WTC11 (cell line): ENCODE measurements at regions not wholly inside any gene's neighbourhood (a gene's known extent, or its start where the extent isn't known, plus 50 kb on each side); places are given as distances from the start of the nearest gene placed in this dataset.

Source experiments
- ATAC-seq: fragments of 200-7000 bp; cut with Tn5 transposase; 2 replicates; pipeline ENCODE4 v1.10.0; 2021; ENCODE audit warnings: mild to moderate bottlenecking, moderate library complexity
- CTCF ChIA-PET: fragments of 300-600 bp; sonication (Branson Sonifier 250); formaldehyde crosslinking; loops from one replicate; lab custom pipeline; 2021; ENCODE audit warnings: antibody characterized with exemption; lab: Charles Lee
- POLR2A ChIA-PET: fragments of 350-600 bp; sonication (Branson Sonifier 250); formaldehyde crosslinking; loops from one replicate; lab custom pipeline; 2021; ENCODE audit warnings: antibody characterized with exemption; lab: Charles Lee
- DNase-seq: peaks from one replicate; pipeline ENCODE4 v3.0.0; 2021; ENCODE audit warnings: low spot score
- H3K27ac Mint-ChIP-seq: 2 replicates; pipeline ENCODE4 v1.8.0; 2021; ENCODE audit warnings: mixed read lengths
- H3K27me3 Mint-ChIP-seq: 2 replicates; pipeline ENCODE4 v1.8.0; 2021; ENCODE audit warnings: low read depth, mild to moderate bottlenecking, moderate library complexity, mixed read lengths
- H3K36me3 Mint-ChIP-seq: 2 replicates; pipeline ENCODE4 v1.8.0; 2021; ENCODE audit warnings: mixed read lengths
- H3K4me1 Mint-ChIP-seq: 2 replicates; pipeline ENCODE4 v1.8.0; 2022; ENCODE audit warnings: mixed read lengths
- H3K4me3 Mint-ChIP-seq: 2 replicates; pipeline ENCODE4 v1.8.0; 2021; ENCODE audit warnings: mild to moderate bottlenecking, moderate library complexity, mixed read lengths
- H3K9me3 Mint-ChIP-seq: 2 replicates; pipeline ENCODE4 v1.8.0; 2021; ENCODE audit warnings: mixed read lengths
- FOXK1 ChIP-seq: sonication (generic); formaldehyde crosslinking; IDR thresholded peaks from 2 replicates; pipeline ENCODE4 v1.8.0; 2022; ENCODE audit warnings: mild to moderate bottlenecking, moderate library complexity, missing genetic modification reagents
- HMGA2 ChIP-seq: fragments of 250-450 bp; sonication (Bioruptor Pico); IDR thresholded peaks from 2 replicates; pipeline ENCODE4 v1.4.0; 2021; ENCODE audit warnings: mild to moderate bottlenecking, moderate library complexity
- MYBL2 ChIP-seq: sonication (generic); formaldehyde crosslinking; IDR thresholded peaks from 2 replicates; pipeline ENCODE4 v1.8.1; 2023; ENCODE audit warnings: mild to moderate bottlenecking, moderate library complexity, missing genetic modification reagents
- OVOL2 ChIP-seq: fragments of 250-450 bp; sonication (Bioruptor Pico); IDR thresholded peaks from 2 replicates; pipeline ENCODE4 v1.9.0; 2021; ENCODE audit warnings: mild to moderate bottlenecking, borderline replicate concordance
- PRRX2 ChIP-seq: fragments of 250-450 bp; sonication (Bioruptor Pico); IDR thresholded peaks from 2 replicates; pipeline ENCODE4 v1.8.0; 2021; ENCODE audit warnings: mild to moderate bottlenecking
- SP1 ChIP-seq: sonication (generic); formaldehyde crosslinking; conservative IDR thresholded peaks from 2 replicates; pipeline ENCODE4 v1.8.1; 2022; ENCODE audit warnings: missing genetic modification reagents
- TF ChIP-seq, protein P1 (sequence below): sonication (generic); formaldehyde crosslinking; IDR thresholded peaks from 2 replicates; pipeline ENCODE4 v1.8.0; 2022; ENCODE audit warnings: mild to moderate bottlenecking, missing genetic modification reagents
- TF ChIP-seq, protein P2 (sequence below): sonication (generic); formaldehyde crosslinking; conservative IDR thresholded peaks from 2 replicates; pipeline ENCODE4 v1.8.1; 2023; ENCODE audit warnings: mild to moderate bottlenecking, low read depth, missing genetic modification reagents, moderate library complexity
- TF ChIP-seq, protein P3 (sequence below): sonication (generic); formaldehyde crosslinking; IDR thresholded peaks from 2 replicates; pipeline ENCODE4 v1.8.0; 2023; ENCODE audit warnings: missing genetic modification reagents
- TF ChIP-seq, protein P4 (sequence below): sonication (generic); formaldehyde crosslinking; IDR thresholded peaks from 2 replicates; pipeline ENCODE4 v1.8.0; 2022; ENCODE audit warnings: missing genetic modification reagents
- TF ChIP-seq, protein P5 (sequence below): sonication (generic); formaldehyde crosslinking; IDR thresholded peaks from 2 replicates; pipeline ENCODE4 v1.8.1; 2023; ENCODE audit warnings: mild to moderate bottlenecking, moderate library complexity, missing genetic modification reagents
- TF ChIP-seq, protein P6 (sequence below): fragments of 200-600 bp; IDR thresholded peaks from 2 replicates; pipeline ENCODE4 v1.8.0; 2022; ENCODE audit warnings: antibody characterized with exemption
- TF ChIP-seq, protein P7 (sequence below): sonication (generic); formaldehyde crosslinking; IDR thresholded peaks from 2 replicates; pipeline ENCODE4 v1.8.0; 2022; ENCODE audit warnings: mild to moderate bottlenecking, missing genetic modification reagents

DNA sequence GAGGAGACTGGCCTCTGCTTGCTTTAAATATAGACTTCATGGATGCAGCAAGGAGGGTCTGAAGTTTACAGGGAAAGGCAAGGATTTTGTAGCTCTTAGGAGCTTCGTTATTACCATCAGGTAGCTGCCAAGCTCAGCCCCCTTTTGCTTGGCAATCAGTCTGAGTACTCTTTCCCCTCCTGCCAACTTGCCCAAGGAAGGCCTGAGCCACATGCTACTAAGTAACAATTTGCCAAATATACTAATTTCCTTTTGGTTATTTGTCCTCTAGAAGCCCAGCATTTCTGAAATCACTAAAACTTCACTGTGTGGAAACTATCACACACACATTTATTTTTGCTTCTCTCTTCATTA lies 85.5 kb upstream of the ITPRID2 start (continued):
- TF ChIP-seq, protein P1, sequence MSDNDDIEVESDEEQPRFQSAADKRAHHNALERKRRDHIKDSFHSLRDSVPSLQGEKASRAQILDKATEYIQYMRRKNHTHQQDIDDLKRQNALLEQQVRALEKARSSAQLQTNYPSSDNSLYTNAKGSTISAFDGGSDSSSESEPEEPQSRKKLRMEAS (CRISPR knock-in tag) = no peak
- TF ChIP-seq MYBL2 (CRISPR knock-in tag) (no peak), FOXK1 (no peak)

DNA sequence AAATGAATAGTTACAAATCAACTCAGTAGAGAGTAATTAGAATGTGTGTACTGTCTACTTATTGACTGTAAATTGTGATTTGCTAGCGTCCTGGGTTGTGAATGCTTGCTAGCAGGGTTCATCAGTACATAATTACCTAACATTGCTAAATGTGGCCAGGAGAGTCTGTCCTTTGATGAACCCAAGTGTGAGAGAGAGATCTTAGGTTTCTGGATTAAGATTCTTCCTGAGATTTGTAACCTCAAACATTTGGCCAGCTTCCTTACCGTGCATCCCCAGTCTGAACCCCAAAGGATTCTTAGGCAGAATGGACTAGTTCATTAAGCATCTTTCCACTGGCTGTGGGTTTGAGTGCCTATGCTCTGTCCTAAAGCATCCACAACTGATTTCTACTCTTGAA lies 84.0 kb upstream of the ITPRID2 start:
- peaks cover 12% of the 10 kb centered on the region for H3K9me3 Mint-ChIP-seq
- no peak for DNase-seq
- CTCF ChIA-PET = no interaction called here
- ATAC-seq = no peak
- POLR2A ChIA-PET = no interaction called here
- no peak overlapping the region for H3K27ac Mint-ChIP-seq
- peaks cover 3% of the 10 kb centered on the region for H3K27me3 Mint-ChIP-seq
- TF ChIP-seq, protein P2, sequence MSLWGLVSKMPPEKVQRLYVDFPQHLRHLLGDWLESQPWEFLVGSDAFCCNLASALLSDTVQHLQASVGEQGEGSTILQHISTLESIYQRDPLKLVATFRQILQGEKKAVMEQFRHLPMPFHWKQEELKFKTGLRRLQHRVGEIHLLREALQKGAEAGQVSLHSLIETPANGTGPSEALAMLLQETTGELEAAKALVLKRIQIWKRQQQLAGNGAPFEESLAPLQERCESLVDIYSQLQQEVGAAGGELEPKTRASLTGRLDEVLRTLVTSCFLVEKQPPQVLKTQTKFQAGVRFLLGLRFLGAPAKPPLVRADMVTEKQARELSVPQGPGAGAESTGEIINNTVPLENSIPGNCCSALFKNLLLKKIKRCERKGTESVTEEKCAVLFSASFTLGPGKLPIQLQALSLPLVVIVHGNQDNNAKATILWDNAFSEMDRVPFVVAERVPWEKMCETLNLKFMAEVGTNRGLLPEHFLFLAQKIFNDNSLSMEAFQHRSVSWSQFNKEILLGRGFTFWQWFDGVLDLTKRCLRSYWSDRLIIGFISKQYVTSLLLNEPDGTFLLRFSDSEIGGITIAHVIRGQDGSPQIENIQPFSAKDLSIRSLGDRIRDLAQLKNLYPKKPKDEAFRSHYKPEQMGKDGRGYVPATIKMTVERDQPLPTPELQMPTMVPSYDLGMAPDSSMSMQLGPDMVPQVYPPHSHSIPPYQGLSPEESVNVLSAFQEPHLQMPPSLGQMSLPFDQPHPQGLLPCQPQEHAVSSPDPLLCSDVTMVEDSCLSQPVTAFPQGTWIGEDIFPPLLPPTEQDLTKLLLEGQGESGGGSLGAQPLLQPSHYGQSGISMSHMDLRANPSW = no peak
- no peak for TF ChIP-seq HMGA2 (CRISPR knock-in tag)
- TF ChIP-seq, protein P3, sequence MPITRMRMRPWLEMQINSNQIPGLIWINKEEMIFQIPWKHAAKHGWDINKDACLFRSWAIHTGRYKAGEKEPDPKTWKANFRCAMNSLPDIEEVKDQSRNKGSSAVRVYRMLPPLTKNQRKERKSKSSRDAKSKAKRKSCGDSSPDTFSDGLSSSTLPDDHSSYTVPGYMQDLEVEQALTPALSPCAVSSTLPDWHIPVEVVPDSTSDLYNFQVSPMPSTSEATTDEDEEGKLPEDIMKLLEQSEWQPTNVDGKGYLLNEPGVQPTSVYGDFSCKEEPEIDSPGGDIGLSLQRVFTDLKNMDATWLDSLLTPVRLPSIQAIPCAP (CRISPR knock-in tag) = no peak
- TF ChIP-seq, protein P4, sequence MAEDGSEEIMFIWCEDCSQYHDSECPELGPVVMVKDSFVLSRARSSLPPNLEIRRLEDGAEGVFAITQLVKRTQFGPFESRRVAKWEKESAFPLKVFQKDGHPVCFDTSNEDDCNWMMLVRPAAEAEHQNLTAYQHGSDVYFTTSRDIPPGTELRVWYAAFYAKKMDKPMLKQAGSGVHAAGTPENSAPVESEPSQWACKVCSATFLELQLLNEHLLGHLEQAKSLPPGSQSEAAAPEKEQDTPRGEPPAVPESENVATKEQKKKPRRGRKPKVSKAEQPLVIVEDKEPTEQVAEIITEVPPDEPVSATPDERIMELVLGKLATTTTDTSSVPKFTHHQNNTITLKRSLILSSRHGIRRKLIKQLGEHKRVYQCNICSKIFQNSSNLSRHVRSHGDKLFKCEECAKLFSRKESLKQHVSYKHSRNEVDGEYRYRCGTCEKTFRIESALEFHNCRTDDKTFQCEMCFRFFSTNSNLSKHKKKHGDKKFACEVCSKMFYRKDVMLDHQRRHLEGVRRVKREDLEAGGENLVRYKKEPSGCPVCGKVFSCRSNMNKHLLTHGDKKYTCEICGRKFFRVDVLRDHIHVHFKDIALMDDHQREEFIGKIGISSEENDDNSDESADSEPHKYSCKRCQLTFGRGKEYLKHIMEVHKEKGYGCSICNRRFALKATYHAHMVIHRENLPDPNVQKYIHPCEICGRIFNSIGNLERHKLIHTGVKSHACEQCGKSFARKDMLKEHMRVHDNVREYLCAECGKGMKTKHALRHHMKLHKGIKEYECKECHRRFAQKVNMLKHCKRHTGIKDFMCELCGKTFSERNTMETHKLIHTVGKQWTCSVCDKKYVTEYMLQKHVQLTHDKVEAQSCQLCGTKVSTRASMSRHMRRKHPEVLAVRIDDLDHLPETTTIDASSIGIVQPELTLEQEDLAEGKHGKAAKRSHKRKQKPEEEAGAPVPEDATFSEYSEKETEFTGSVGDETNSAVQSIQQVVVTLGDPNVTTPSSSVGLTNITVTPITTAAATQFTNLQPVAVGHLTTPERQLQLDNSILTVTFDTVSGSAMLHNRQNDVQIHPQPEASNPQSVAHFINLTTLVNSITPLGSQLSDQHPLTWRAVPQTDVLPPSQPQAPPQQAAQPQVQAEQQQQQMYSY (CRISPR knock-in tag) = no peak
- TF ChIP-seq SP1 (CRISPR knock-in tag) = no peak
- no peak for TF ChIP-seq OVOL2 (CRISPR knock-in tag)
- TF ChIP-seq, protein P5, sequence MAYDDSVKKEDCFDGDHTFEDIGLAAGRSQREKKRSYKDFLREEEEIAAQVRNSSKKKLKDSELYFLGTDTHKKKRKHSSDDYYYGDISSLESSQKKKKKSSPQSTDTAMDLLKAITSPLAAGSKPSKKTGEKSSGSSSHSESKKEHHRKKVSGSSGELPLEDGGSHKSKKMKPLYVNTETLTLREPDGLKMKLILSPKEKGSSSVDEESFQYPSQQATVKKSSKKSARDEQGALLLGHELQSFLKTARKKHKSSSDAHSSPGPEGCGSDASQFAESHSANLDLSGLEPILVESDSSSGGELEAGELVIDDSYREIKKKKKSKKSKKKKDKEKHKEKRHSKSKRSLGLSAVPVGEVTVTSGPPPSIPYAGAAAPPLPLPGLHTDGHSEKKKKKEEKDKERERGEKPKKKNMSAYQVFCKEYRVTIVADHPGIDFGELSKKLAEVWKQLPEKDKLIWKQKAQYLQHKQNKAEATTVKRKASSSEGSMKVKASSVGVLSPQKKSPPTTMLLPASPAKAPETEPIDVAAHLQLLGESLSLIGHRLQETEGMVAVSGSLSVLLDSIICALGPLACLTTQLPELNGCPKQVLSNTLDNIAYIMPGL (CRISPR knock-in tag) = no peak
- TF ChIP-seq, protein P6, sequence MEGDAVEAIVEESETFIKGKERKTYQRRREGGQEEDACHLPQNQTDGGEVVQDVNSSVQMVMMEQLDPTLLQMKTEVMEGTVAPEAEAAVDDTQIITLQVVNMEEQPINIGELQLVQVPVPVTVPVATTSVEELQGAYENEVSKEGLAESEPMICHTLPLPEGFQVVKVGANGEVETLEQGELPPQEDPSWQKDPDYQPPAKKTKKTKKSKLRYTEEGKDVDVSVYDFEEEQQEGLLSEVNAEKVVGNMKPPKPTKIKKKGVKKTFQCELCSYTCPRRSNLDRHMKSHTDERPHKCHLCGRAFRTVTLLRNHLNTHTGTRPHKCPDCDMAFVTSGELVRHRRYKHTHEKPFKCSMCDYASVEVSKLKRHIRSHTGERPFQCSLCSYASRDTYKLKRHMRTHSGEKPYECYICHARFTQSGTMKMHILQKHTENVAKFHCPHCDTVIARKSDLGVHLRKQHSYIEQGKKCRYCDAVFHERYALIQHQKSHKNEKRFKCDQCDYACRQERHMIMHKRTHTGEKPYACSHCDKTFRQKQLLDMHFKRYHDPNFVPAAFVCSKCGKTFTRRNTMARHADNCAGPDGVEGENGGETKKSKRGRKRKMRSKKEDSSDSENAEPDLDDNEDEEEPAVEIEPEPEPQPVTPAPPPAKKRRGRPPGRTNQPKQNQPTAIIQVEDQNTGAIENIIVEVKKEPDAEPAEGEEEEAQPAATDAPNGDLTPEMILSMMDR = no peak
- TF ChIP-seq, protein P7, sequence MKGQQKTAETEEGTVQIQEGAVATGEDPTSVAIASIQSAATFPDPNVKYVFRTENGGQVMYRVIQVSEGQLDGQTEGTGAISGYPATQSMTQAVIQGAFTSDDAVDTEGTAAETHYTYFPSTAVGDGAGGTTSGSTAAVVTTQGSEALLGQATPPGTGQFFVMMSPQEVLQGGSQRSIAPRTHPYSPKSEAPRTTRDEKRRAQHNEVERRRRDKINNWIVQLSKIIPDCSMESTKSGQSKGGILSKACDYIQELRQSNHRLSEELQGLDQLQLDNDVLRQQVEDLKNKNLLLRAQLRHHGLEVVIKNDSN (CRISPR knock-in tag) = no peak
- no peak for TF ChIP-seq PRRX2 (CRISPR knock-in tag)
- peaks cover 22% of the 10 kb centered on the region for H3K4me1 Mint-ChIP-seq
- peaks cover 13% of the 10 kb centered on the region for H3K36me3 Mint-ChIP-seq
- H3K4me3 Mint-ChIP-seq = no peak overlapping the region
